CD4-positive, alpha-beta T cell treated with Interferon gamma for 1 hour (primary cell): ENCODE measurements at regions not wholly inside any gene's neighbourhood (a gene's known extent, or its start where the extent isn't known, plus 50 kb on each side); places are given as distances from the start of the nearest gene placed in this dataset.
"Not testable (repeated sequence)": the region's sequence is repeated elsewhere in the genome, so short reads cannot be mapped to it uniquely, and the experiment has no call there.

Experiments used
- DNase-seq: peaks from one replicate; pipeline ENCODE4 v3.0.0-alpha.2; 2020

GRCh38 chr2:143942486-143942885 lies 577.4 kb downstream of the ZEB2 start:
- no peak for DNase-seq

- DNase-seq, result no peak
Observed at GRCh38 chr2:143940720-143941119, 579.2 kb downstream of the ZEB2 start.

GRCh38 chr2:143939626-143940330 lies 580.1 kb downstream of the ZEB2 start:
- DNase-seq, result no peak

DNA sequence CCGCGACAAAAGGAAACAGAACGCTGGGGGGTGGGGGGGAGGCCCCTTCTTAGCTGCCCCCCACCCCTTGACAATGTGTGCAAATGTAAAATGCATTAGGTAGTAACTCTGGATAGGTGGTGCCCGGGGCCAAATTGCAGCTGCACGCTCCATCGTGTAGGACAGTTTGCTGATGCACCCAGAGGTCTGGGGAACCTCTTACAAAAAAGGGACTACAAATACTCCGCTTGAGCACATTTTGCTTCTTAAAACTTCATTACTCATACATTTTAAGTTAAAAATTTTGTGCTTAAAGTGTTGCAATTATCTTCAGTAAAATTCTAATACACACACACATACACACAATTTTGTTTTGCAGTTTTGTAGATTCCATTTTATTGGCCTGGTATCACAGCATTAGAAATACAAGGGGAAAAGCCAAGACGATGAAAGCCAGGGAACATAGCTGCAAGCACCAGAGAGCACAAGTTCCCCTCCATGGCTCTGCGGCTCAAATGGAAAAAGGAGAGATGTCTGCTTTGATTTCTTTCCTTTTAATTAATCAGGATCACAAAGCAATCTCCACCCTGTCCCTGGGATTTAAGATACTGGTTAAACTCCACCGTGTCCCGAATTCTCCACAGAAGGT lies 582.1 kb downstream of the ZEB2 start:
- DNase-seq, result no peak

DNA sequence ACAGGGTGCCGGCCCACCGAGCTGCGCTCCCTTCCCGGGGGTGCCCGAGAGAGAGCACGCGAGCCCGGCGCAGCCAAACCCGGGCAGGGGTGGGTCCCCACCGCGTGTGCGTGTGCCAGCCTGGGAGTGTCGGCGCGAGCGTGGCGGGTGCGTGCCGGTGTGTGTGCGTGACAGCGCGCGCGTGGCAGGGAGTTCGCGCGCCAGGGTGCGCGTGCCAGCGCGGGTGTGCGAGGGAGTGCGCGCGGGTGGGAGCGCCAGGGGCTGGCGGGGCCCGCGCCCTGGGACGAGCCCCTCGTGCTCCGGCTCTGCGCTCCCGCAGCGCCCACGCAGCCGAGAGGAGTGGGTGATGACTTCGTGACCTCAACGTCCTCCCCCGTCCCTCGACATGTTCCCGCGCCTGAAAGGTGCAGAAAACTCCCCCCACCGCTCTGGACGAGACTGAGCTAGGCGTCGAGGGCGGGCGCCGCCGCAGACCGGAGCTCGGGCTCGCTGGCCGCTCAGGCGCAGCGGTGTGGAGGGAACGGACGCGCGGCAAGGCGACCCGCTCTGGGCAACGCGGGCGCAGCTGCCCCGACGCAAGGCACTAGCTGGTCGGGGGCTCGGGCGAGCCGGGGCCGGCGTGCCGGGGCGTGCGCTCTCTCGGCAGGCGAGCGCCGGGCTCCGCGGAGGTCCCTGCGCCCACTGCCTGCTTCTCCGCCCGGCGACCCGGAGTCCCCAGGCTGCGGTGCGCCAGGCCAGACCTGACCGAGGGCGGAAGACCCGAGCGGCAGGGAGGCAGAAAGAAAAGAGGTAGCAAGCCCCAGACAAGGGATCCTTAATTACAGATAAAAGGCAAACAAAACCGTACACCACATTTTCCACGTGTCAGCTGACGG lies 582.8 kb downstream of the ZEB2 start:
- DNase-seq, result no peak

GRCh38 chr2:143936538-143936847 lies 583.4 kb downstream of the ZEB2 start:
- no peak for DNase-seq

DNA sequence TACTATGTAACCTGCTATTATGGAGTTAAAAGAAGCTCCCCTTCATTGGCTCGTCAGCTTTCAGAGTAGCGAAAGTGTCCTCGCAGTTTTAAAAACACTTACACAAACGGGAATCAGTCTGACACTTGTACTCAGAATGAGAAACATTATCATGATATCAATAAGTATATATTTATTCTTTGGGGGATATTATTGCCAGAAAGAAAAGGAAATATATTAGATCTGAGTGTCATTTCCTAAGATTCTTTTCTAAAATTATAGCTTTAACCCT lies 584.5 kb downstream of the ZEB2 start:
- DNase-seq, result no peak

GRCh38 chr2:143934626-143935481 lies 585.1 kb downstream of the ZEB2 start:
- no peak for DNase-seq

GRCh38 chr2:143933946-143934569 lies 585.9 kb downstream of the ZEB2 start:
- no peak for DNase-seq

- no peak for DNase-seq
Observed at GRCh38 chr2:143930891-143931290, 589.0 kb downstream of the ZEB2 start.

DNA sequence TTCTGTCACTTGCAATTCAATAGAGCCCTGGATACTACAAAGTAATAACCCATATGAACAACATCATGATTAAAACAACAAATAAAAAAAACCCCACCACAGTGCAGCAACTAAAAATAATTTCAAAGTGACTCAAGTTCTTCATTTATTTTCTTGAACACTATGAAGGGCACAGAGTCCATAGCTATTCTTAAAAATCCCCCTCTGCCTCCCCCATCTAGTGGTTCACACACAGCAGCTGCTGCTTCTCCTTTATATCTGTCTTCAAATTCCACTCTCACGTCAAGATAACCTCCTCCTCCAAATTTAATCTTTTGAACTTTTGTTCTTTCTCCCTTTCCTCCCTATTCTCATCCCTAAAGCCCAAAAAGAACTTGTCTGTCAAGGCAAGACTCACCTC lies 591.3 kb downstream of the ZEB2 start:
- DNase-seq, result no peak

GRCh38 chr2:143928184-143928583 lies 591.7 kb downstream of the ZEB2 start:
- no peak for DNase-seq

DNA sequence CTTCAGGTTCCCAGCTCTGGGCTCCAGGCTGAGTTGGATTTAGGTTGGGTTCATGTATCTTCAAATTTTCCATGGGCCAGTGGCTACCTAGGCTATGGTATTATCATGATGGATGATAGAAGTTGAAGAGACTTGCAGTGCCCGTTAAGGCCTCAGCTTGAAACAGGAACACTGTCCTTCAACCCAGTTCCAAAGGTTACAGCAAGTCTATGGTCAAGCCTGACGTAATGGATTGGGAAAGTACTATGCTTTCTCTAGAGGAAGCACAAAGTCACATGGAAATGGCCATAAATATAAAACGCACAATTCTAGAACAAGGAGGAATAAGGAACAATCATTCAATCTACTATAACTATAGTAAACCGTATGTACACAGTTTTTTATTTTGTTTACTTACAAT lies 593.2 kb downstream of the ZEB2 start:
- DNase-seq, result no peak

DNA sequence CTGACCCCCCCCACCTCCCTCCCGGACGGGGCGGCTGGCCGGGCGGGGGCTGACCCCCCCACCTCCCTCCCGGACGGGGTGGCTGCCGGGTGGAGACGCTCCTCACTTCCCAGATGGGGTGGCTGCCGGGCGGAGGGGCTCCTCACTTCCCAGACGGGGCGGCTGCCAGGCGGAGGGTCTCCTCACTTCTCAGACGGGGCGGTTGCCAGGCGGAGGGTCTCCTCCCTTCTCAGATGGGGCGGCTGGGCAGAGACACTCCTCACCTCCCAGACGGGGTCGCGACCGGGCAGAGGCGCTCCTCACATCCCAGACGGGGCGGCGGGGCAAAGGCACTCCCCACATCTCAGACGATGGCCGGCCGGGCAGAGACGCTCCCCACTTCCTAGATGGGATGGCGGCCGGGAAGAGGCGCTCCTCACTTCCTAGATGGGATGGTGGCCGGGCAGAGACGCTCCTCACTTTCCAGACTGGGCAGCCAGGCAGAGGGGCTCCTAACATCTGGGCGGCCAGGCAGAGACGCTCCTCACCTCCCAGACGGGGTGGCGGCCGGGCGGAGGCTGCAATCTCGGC lies 597.6 kb downstream of the ZEB2 start:
- not testable (repeated sequence) for DNase-seq

DNA sequence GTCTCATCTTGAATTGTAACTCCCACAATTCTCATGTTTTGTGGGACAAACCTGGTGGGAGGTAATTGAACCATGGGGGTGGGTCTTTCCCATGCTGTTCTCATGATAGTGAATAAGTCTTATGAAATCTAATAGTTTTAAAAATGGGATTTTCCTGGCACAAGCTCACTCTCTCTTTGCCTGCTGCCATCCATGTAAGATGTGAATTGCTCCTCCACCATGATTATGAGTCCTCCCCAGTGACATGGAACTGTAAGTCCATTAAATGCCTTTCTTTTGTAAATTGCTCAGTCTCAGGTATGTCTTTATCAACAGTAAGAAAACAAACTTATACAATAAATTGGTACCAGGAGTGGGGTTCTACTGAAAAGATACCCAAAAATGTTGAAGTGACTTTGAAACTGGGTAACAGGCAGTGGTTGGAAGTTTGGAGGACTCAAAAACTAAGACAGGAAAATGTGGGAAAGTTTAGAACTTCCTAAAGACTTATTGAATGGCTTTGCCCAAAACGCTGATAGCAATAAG lies 601.4 kb downstream of the ZEB2 start:
- DNase-seq, result no peak

DNA sequence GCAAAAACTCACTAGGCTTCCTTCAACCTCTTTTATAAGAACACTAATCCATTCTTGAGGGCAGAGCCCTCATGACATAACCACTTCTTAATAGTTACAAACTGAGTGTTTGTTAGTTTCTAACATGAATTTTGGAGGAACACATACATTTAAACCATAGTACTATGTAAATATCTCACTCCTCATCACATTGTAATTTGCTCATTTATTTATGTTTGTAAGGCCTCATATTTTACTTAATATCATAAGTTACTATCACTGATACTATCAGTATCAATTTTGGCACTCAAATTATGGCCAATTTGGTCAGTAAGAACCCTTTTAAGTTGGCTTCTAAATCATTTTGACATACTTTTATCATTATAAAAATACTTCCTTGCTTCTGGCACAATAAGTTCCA lies 603.1 kb downstream of the ZEB2 start:
- no peak for DNase-seq

- DNase-seq, result no peak
Observed at GRCh38 chr2:143909577-143910353, 610.2 kb downstream of the ZEB2 start.

DNA sequence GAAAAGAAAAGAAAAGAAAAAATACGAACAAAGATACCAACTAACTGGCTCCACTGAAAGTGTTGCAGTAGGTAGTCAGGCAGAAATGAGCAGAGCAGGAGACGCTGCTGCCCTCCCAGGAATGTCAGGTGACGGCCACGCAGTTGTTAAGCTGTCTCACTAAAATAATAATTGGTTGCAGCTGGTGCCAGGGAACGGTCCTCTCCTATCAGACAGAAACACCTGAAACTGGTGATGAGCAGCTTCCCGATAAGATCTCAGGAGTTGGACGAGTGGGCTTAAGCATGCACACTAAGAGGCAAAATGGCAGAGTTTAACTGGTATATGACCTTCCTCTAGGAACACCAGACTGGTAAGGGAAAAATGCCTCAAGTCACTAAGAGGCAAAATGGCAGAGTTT lies 611.1 kb downstream of the ZEB2 start:
- no peak for DNase-seq

- no peak for DNase-seq
Observed at GRCh38 chr2:143907801-143908200, 612.1 kb downstream of the ZEB2 start.

- DNase-seq, result no peak
Observed at GRCh38 chr2:143906850-143907249, 613.1 kb downstream of the ZEB2 start.

- no peak for DNase-seq
Observed at GRCh38 chr2:143905587-143905986, 614.3 kb downstream of the ZEB2 start.
